Hematopoietic multipotent progenitor cell (in vitro differentiated cells): ENCODE measurements at regions not wholly inside any gene's neighbourhood (a gene's known extent, or its start where the extent isn't known, plus 50 kb on each side); places are given as distances from the start of the nearest gene placed in this dataset.
"Not testable (repeated sequence)": the region's sequence is repeated elsewhere in the genome, so short reads cannot be mapped to it uniquely, and the experiment has no call there.

Experiments used
- DNase-seq, 3 donors: peaks; one replicate each; pipeline ENCODE4 v3.0.0-alpha.2; 2011 to 2015; ENCODE audit warnings: low read depth in 2 of 3, low spot score in 2 of 3

DNA sequence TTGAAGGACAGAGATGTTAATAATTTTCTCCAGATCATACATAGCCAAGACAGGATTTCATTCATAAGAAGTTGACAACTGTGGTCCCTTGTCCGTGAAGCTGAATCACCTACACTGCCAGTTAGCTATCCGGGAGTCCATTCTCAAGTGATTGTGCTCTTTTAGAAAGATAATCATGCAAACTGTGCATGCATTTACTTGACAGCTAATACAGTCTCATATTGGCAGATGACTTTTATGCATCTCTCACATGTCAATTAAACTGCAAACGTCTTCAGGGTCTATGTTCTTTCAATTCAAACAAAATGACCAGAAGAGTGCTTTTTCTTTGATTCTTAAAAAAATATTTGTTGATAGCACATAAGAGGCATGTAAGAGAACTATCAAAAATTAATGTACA lies 1572.9 kb downstream of the C4orf33 start:
- no peak for DNase-seq

DNA sequence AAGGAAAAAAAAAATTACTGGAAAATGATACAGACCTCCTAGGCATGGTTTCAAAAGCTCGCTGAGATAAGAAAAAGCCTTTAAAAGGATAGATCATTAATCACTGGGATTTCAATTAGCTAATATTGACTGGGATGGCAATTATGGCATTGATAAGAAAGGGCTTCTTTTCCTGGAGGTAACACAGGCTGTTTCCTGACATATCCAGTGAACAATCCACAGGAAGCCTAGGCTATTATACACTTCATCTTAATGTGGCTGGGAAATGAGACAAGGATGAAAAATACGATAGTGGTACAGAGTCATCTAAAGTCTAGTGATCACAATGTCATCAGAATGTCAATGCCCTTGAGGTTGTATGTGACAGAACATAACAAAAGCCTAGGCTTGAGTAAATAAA lies 1579.3 kb downstream of the C4orf33 start:
- DNase-seq = no peak

DNA sequence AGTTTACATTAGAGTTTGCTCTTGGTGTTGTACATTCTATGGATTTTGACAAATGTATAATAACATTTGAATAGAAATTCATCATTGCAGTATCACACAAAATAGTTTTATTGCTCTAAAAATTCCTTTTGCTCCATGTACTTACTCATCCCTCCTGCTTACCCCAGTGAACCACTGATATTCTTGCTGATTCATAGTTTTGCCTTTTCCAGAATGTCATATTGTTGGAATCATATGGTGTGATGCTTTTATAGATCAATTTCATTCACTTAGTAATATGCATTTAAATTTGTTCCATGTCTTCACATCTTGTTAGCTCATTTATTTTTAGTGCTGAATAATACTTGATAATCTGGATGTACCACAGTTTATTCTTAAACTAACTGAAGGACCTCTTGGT lies 1593.2 kb downstream of the C4orf33 start:
- DNase-seq = no peak

DNA sequence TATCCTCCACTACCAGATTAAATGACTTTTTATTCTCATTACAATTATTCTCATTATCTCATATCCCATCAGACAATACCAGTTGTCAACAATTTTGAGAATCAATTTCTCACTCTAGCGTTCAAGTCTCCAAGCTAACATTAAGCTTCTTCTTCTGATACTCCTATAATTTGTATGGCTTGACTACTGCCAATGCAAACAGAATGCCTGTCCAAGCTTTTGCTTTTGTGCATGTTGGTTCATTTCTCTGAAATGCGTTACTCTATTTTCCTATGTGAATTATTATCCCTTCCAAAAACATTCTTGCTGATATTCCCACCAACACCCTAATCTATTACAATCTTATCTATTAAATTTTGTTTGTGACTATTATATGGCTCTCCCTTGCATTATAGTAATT lies 1602.3 kb downstream of the C4orf33 start:
- DNase-seq = no peak

DNA sequence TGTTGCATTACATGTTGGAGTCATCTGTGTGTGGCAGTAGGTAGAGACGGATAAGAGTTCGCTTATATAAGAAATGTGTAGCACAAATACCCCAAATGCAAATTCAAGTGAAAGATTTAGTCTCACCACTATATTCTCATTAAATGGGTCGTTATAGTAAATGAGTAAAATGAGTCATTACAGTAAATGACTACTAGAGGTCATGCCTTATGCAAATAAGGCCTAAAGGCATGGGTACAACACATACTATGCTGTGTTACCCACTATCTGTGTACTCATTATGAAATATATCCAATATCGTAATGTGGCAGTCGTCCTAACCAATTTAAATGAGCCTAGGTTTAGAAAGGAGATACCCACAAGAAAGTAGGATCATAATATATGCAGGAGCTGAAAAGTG lies 1603.1 kb downstream of the C4orf33 start:
- DNase-seq = no peak

DNA sequence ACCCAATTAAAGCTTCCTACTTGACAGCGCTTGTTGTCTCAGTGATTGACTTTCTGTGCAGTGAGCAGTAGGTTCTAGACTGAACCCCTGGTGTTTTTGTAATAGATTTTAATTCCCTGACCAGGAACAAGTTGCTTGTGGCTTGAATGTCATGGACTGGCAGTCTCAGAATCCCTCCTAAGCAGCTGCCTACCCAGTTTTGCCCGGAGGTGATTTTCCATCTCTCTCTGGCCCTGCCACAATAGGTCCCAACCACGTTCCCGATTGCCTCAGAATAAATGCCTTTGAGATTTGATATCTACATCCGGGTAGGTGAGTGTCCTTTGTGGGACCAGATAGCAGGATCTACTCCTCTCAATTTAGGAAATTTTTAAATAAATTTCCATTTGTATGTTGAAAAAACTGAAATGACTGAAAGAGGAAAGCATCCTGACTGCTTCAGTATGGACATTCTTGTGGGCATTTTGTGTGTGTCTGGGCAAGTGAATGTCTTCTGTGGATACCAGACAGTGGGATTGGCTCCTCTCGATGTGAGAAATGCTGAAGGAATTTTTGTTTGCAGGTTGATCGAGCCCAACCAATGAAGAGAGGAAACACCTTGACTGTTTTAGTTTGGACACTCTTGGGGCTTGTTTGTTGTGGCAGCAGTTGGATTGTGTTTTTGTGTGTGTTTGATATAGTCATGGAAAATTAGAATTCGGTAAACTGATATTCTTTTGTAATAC lies 1607.4 kb downstream of the C4orf33 start:
- no peak for DNase-seq

DNA sequence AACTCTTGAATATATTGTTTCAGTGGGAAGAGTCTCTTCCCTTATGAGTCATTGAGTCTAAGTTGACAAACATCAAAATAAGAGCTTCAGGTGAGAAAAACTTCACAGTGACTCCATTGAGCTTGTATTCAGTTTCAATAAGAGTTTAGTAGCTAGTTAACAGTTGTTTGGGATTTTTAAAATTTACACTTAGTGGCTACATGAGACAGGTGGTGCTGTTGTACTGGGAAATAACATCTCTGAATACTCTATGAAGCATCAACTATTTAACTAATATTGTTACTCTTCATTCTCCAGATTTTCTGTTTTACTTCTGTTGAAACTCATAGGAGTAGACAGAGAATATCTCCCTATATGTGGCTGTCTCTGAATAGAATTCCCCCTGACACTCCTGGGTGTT lies 1609.1 kb downstream of the C4orf33 start:
- DNase-seq = no peak

DNA sequence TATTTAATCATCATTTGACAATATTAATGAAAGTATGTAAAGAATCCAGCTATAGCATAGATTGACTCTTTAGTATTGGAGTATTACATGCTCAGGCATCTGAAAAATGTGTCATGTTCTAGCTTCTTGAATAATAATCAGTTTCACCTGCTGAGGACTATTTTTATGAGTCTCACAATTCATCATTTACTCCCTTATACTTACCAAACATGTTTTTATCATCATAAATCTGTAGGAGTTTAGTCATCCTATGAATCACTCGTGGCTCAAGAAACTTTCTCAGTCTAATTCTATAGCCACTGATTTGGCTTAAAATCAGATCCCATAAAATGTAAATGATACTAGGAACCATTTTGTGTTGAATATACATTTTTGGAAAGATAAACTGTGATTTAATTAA lies 1616.1 kb downstream of the C4orf33 start:
- DNase-seq = no peak

DNA sequence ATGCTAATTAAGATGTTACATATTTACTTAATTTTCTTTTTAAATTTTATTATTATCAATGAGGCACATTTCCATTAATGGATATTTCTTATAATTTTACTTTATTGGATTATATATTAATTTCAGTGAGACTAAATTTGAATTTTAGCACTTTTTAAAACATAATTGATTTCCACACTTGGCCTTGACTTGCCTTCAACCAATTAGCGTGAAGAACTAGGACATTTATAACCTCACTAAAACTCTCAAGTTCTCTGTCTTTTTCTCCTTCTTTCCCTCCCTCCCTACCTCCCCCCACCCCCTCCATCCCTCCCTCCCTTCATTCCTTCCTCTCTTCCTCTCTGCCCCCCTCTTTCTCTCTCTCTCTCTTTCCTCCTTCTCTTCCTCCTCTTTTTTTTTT lies 1618.1 kb downstream of the C4orf33 start:
- no peak for DNase-seq

DNA sequence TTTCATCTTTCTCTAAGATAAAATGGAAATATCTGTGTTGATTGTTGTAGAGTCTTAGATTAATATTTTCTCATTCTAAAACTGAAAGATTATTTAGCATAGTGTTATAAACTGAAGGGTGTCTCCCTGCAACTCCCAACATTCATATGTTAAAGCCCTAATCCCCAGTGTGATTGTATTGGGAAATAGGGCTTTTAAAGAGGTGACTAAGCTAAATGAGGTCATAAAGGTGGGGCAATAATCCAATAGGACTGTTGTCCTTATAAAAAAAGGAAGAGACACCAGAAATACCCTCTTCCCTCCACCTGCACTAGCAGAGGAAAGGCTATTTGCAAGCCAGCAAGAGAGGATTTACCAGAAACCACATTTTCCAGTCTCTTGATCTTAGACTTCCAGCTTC lies 1626.4 kb downstream of the C4orf33 start:
- no peak for DNase-seq

DNA sequence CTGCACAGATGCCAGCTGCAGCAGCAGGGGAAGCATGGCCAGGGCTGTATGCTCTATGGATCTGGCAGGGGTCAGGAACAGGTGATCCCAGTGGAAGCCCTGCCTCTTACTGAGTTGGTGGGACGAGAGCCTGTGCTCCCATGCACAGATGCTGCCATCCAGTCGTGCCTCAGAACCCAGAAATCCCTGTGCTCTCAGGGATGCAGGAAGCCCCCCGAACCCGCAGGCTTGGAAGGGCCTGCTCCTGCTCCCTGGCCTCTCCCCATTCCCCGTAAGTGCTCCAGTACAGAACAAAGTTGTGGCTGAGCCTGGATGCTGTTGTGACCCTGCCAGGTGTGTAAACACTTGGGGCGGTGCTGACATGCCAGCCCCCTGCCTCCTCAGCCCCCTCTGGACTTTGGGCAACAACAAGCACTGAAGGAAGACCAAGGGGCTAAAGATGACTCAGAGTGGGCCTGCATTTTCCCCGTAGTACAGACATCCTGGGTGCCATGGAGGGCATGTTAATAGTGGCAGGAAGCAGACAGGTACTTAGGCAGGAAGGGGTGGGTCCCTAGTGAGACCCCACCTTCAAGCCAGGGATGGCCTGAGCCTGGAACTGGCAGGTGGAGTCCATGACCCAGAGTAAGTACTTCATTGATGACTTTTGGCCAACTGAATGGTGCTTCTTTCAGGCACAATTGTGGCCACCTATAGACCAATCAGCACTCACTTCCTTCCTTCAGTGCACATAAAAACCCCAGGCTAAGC lies 1640.7 kb downstream of the C4orf33 start:
- DNase-seq = no peak

DNA sequence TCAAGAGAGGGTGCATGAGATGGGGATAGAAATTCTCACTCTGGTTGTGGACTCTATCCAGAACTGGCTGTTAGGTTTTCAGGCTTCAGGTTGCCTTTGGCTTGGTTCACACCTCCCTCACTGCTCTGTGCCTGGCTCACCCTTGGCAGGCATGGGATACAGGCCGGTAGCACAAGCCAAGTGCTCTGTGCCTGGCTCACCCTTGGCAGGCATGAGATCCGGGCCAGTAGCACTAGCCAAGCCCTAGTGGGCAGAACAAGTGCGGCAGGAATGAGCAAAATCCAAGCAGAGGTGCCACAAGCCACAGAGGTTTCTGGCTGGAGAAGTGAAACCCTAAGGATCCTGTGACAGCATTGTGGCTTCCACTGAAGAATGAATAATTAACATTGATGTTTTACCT lies 1642.3 kb downstream of the C4orf33 start:
- no peak for DNase-seq

DNA sequence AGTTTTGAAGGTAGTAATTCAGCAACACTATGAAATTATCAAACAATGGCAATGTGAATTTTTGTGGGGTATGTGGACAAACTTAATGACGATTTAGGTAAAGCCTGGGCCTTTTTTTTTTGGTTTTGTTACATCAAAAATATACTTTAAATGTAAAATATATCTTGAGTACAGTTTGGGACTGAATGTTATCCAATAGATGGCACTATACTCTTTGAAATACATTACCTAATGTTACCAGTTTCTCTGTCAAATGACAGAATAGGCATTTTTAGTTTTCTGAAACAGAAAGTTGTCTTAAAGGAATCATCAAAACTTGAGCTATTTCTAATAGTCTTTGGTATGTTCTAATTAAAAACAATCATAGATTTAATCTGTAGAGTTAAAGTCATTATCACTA lies 1651.9 kb downstream of the C4orf33 start:
- DNase-seq = no peak

DNA sequence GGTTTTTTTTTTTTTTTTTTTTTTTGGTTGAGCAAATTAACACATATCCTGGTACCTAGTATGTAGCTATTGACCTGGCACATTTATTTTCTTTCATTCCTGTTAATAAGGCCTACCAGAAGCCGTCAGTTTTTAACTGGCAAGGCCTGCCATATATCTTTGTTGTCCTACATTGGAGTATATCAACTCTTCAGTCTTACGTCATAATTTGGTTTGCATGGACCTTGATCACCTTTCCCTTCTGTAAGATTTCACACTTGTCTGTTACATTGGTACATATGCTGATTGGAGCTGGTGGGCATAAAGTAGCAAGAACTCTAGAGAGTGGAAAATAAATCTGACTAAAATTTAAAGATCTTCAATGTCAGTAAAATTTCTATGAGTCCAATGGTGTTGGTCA lies 1658.0 kb downstream of the C4orf33 start:
- DNase-seq = no peak

DNA sequence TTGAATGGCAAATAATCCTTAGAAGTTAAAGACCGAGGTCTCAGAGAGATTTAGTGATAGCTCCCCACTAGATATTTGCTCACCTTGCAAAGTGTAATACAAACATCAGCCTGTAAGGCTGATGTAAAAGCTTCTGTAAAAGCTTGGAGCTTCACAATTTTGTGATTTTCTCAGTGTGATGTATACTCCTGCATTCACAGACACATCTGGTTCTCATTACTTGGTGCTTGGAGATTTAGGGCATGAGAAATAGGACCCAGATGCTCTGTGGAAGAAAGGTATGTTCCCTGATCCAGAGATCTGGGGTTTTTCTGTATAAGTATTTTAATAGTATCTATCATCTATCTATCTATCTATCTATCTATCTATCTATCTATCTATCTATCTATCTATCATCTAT lies 1664.3 kb downstream of the C4orf33 start:
- no peak for DNase-seq

DNA sequence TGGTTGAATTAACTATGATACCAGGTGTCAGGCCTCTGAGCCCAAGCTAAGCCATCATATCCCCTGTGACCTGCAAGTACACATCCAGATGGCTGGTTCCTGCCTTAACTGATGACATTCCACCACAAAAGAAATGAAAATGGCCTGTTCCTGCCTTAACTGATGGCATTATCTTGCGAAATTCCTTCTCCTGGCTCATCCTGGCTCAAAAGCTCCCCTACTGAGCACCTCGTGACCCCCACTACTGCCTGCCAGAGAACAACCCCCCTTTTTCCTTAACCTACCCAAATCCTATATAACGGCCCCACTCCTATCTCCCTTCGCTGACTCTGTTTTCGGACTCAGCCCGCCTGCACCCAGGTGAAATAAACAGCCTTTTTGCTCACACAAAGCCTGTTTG lies 1671.4 kb downstream of the C4orf33 start:
- not testable (repeated sequence) for DNase-seq

DNA sequence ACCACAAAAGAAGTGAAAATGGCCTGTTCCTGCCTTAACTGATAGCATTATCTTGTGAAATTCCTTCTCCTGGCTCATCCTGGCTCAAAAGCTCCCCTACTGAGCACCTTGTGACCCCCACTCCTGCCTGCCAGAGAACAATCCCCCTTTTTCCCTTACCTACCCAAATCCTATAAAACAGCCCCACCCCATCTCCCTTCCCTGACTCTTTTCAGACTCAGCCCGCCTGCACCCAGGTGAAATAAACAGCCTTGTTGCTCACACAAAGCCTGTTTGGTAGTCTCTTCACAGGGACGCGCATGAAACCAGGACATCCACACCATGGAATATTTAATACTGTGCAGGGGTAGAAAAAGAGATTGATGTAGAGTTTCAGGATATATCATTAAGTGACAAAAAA lies 1677.0 kb downstream of the C4orf33 start:
- not testable (repeated sequence) for DNase-seq

DNA sequence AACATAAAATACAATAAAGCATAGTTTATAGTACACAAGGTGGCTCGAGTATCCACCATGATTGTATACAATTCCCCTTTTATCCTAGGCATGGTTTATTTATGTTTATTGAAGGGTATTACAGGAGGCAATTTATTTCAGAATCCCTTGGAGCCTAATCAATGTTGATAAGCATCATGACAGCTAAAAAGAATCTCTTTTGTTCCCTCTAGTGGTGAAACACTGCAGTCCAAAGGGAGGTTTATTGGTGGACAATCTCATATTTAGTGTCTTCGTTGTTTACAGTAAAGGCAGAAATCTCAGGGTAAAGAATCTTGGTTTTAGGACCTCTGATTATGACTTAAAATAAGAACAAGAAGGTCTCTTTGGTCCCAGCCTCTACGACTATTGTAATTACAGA lies 1712.5 kb downstream of the C4orf33 start:
- DNase-seq = no peak

DNA sequence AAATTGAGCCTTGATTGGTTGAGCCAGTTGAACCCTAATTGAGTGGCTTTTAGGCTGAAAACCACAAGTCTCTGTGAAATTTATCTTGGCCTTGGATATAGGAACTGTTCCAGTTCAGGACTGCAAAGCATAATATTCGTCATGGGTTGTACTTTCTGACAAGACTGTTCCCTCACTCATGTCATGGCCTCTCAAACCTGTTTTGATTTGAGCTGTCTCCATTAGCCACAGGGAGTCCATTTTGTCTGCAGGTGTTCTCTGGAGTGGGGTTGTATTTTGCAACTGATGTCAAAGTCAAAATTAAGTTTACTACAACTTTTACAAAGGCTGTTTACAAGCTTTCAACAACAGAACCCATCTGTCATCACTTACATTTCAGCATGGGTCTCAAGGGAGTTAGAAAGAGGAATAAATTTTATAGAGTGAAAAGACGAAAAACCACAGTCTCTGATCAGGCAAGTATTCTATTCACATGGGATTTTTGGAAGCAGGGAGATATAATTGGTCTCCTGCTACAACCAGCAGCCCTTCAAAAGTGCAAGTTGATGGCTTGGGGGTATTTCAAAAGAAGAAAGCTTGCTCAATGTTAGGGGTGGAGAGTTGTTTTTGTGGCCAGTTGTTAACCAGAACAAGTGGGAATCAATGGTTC lies 1716.3 kb downstream of the C4orf33 start:
- no peak for DNase-seq

DNA sequence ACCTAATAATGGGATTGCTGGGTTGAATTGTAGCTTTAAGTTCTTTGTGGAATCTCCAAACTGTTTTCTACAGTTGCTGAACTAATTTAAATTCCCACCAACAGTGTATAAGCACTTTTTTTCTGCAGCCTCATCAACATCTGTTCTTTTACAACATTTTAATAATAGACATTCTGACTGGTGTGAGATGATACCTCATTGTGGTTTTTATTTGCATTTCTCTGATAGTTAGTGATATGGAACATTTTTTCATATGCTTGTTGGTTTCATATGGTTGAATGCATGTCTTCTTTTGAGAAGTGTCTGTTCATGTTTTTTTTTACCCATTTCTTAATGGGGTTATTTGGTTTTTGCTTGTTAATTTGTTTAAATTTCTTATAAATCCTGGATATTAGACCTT lies 1718.9 kb downstream of the C4orf33 start:
- DNase-seq = no peak

DNA sequence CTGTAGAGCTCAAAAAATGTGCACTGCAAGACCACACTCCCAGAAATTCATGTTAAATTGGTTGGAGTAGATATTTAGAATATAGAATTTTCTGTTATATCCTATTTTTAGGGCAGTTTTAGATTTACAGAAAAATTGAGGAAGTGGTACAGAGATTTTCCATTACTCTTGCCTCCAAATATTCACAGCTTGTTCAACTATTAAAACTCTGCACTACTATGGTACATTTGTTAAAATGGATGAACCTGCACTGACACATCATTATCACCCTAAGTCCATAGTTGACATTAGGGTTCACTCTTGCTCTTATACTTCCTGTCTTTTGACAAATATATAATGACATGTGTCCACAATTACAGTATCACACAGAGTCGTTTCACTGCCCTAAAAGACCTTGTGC lies 1724.5 kb downstream of the C4orf33 start:
- no peak for DNase-seq

DNA sequence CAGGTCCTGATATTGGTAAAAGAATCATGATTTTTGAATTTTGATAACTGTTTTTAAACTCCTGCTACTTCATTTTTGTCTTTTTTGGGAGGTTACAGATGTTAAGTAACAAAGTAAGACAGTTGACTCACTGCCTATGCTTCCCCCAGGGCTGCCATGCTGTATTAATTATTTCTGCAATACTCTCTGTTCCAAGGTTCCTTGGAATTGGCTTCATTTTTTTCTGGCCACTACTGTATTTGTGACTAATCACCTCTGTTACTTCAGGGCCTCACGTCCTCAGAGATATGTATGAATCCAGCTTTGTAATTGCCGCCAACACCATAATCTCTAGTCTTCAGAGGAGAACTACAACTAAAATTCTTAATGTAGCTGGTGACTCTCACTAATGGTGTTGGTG lies 1729.3 kb downstream of the C4orf33 start:
- no peak for DNase-seq
